ENCODE measurements at regions not wholly inside any gene's neighbourhood (a gene's known extent, or its start where the extent isn't known, plus 50 kb on each side); places are given as distances from the start of the nearest gene placed in this dataset.

GRCh38 chr7:52980129-52980528, 55.3 kb upstream of the POM121L12 start:
- DNase-seq (ENCODE audit: low read depth) = no peak

- no peak for DNase-seq (ENCODE audit: low read depth)
Measured at GRCh38 chr7:52973126-52973525, 62.3 kb upstream of the POM121L12 start.

GRCh38 chr7:52962402-52963076, 72.9 kb upstream of the POM121L12 start:
- no peak for DNase-seq (ENCODE audit: low read depth)

- no peak for DNase-seq (ENCODE audit: low read depth)
Measured at GRCh38 chr7:52961084-52961483, 74.3 kb upstream of the POM121L12 start.

- DNase-seq (ENCODE audit: low read depth) = no peak
Measured at GRCh38 chr7:52959878-52960660, 75.4 kb upstream of the POM121L12 start.

GRCh38 chr7:52959336-52959735, 76.1 kb upstream of the POM121L12 start:
- DNase-seq (ENCODE audit: low read depth) = no peak

- DNase-seq (ENCODE audit: low read depth) = no peak
Measured at GRCh38 chr7:52958621-52959140, 76.8 kb upstream of the POM121L12 start.

GRCh38 chr7:52956379-52956915, 79.0 kb upstream of the POM121L12 start:
- DNase-seq (ENCODE audit: low read depth) = no peak

GRCh38 chr7:52955522-52955921, 79.9 kb upstream of the POM121L12 start:
- no peak for DNase-seq (ENCODE audit: low read depth)

- DNase-seq (ENCODE audit: low read depth) = no peak
Measured at GRCh38 chr7:52944921-52945320, 90.5 kb upstream of the POM121L12 start.

- no peak for DNase-seq (ENCODE audit: low read depth)
Measured at GRCh38 chr7:52940481-52940880, 95.0 kb upstream of the POM121L12 start.

- no peak for DNase-seq (ENCODE audit: low read depth)
Measured at GRCh38 chr7:52938455-52939133, 96.8 kb upstream of the POM121L12 start.

- no peak for DNase-seq (ENCODE audit: low read depth)
Measured at GRCh38 chr7:52936750-52937149, 98.7 kb upstream of the POM121L12 start.

GRCh38 chr7:52928591-52928990, 106.8 kb upstream of the POM121L12 start:
- no peak for DNase-seq (ENCODE audit: low read depth)

GRCh38 chr7:52925332-52925731, 110.1 kb upstream of the POM121L12 start:
- no peak for DNase-seq (ENCODE audit: low read depth)

- DNase-seq (ENCODE audit: low read depth) = no peak
Measured at GRCh38 chr7:52920977-52921376, 114.5 kb upstream of the POM121L12 start.

- no peak for DNase-seq (ENCODE audit: low read depth)
Measured at GRCh38 chr7:52917982-52918578, 117.4 kb upstream of the POM121L12 start.

- no peak for DNase-seq (ENCODE audit: low read depth)
Measured at GRCh38 chr7:52911795-52912194, 123.6 kb upstream of the POM121L12 start.

- no peak for DNase-seq (ENCODE audit: low read depth)
Measured at GRCh38 chr7:52911326-52911725, 124.1 kb upstream of the POM121L12 start.

GRCh38 chr7:52909935-52910334, 125.5 kb upstream of the POM121L12 start:
- no peak for DNase-seq (ENCODE audit: low read depth)

- no peak for DNase-seq (ENCODE audit: low read depth)
Measured at GRCh38 chr7:52909131-52909530, 126.3 kb upstream of the POM121L12 start.

- no peak for DNase-seq (ENCODE audit: low read depth)
Measured at GRCh38 chr7:52897713-52898112, 137.7 kb upstream of the POM121L12 start.

Measured in Daoy (cell line).